IPS-18c (cell line): ENCODE measurements at regions not wholly inside any gene's neighbourhood (a gene's known extent, or its start where the extent isn't known, plus 50 kb on each side); places are given as distances from the start of the nearest gene placed in this dataset.

Source experiments
- H3K4me3 ChIP-seq: 2 replicates; pipeline ENCODE4 v1.7.0; 2013; ENCODE audit warnings: low read depth, mild to moderate bottlenecking, low read length, moderate library complexity; ENCODE audit not compliant: insufficient read depth
- H3K9me3 ChIP-seq: one replicate; pipeline ENCODE4 v1.6.1; 2013; ENCODE audit warnings: mild to moderate bottlenecking, low read length, moderate library complexity; ENCODE audit not compliant: control insufficient read depth, insufficient read depth

DNA sequence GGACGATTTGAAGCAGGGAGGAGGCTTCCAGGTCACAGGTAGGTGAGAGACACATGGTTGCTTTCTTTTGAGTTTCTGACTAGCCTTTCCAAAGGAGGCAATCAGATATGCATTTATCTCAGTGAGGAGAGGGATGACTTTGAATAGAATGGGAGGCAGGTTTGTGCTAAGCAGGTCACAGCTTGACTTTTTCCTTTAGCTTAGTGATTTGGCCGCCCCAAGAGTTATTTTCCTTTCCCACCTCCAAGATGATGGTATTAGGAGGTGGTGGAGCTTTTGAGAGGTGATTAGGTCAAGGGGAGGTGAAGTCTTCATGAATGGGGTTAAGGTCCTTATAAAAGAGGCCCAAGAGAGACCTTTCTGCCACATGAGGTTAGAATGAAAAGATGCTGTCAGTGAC is 443.7 kb downstream of the TYW1 start:
- Histone ChIP-seq H3K4me3 (no peak overlapping the region), H3K9me3 (peaks cover 38% of the 10 kb centered on the region)

- no peak overlapping the region for H3K4me3 ChIP-seq
- peaks cover 24% of the 10 kb centered on the region for H3K9me3 ChIP-seq
These were observed 449.1 kb downstream of the TYW1 start for GRCh38 chr7:67445728-67446127.

DNA sequence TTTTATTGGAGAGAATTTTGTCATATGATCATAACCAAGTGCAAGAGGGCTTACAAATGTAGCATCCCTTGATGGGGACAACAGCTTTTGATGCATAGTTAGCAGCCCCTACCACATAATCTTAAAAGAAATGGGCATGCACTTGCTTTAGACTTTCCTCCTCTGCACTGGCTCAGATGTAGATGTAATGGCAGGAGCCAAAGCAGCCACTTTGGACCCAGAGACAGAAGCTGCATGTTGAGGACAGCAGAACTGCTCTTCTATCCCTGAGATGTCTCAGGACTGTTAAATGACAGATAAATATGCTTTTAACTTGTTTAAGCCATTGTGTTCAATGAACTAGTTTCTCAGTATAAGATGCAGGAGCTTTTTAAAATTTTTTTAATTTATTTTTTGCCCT is 450.7 kb downstream of the TYW1 start:
- Histone ChIP-seq H3K9me3 (peaks cover 24% of the 10 kb centered on the region), H3K4me3 (no peak overlapping the region)

- H3K9me3 ChIP-seq: peaks cover 25% of the 10 kb centered on the region
- no peak overlapping the region for H3K4me3 ChIP-seq
These were observed 451.6 kb downstream of the TYW1 start for GRCh38 chr7:67448271-67448670.

- H3K4me3 ChIP-seq: no peak overlapping the region; the same call in 1 of the 2 replicates
- peaks cover 26% of the 10 kb centered on the region for H3K9me3 ChIP-seq
These were observed 453.5 kb downstream of the TYW1 start for GRCh38 chr7:67450171-67450570.

- Histone ChIP-seq H3K9me3 (peaks cover 25% of the 10 kb centered on the region), H3K4me3 (no peak overlapping the region)
These were observed 454.7 kb downstream of the TYW1 start for GRCh38 chr7:67451306-67451705.

DNA sequence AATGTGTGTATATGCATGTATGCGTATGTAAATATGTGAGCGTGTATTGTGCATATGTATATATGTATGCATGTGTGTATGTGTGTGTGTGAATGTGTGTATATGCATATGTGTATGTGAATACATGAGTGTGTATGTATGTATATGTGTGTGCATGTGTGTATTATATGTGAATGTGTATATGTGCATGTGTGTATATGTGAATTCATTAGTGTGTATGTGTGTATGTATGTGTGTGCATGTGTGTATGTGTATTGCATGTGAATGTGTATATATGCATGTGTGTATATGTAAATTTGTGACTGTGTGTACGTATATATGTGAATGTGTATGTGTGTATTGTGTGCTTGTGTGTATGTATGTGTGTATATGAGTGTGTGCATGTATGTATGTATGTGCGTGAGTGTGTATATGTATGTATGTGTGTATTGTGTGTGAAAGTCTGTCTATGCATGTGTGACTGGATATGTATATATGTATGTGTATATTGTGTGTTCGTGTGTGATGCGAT is 455.9 kb downstream of the TYW1 start:
- H3K9me3 ChIP-seq: peaks cover 32% of the 10 kb centered on the region
- H3K4me3 ChIP-seq: no peak overlapping the region

GRCh38 chr7:67453580-67454380 is 457.1 kb downstream of the TYW1 start:
- Histone ChIP-seq H3K4me3 (no peak overlapping the region), H3K9me3 (peaks cover 34% of the 10 kb centered on the region)

GRCh38 chr7:67455508-67455907 is 458.9 kb downstream of the TYW1 start:
- H3K4me3 ChIP-seq: peak overlapping the region; percentile 20; the same call in 1 of the 2 replicates
- H3K9me3 ChIP-seq: peaks cover 33% of the 10 kb centered on the region

DNA sequence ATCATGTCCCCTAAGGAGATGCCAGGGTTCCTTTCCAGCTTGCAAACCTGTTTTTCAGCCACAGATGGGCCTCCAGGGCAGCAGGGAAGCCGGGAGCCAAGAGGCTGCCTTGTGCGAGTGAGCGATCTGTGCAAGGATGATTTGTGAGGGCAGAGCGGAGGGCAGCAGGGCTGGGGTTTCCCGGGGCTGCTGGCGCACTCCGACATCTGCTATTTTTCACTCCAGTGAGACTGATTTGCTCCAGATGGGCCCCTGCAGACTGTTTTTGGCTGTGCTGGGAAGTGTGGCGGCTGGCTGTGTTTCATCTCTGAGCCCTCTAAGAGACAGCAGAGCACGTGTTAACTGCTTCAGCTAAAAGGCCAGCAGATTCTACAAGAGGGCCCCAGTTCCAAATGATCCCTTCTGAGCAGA is 466.2 kb downstream of the TYW1 start:
- peak overlapping the region; percentile 9; the same call in 1 of the 2 replicates for H3K4me3 ChIP-seq
- peaks cover 27% of the 10 kb centered on the region for H3K9me3 ChIP-seq

- no peak overlapping the region for H3K4me3 ChIP-seq
- H3K9me3 ChIP-seq: peaks cover 23% of the 10 kb centered on the region
These were observed 466.7 kb downstream of the TYW1 start for GRCh38 chr7:67463316-67463715.

GRCh38 chr7:67463983-67464382 is 467.4 kb downstream of the TYW1 start:
- Histone ChIP-seq H3K9me3 (peaks cover 23% of the 10 kb centered on the region), H3K4me3 (no peak overlapping the region)

GRCh38 chr7:67466109-67466508 is 469.5 kb downstream of the TYW1 start:
- Histone ChIP-seq H3K9me3 (peaks cover 23% of the 10 kb centered on the region), H3K4me3 (no peak overlapping the region)

DNA sequence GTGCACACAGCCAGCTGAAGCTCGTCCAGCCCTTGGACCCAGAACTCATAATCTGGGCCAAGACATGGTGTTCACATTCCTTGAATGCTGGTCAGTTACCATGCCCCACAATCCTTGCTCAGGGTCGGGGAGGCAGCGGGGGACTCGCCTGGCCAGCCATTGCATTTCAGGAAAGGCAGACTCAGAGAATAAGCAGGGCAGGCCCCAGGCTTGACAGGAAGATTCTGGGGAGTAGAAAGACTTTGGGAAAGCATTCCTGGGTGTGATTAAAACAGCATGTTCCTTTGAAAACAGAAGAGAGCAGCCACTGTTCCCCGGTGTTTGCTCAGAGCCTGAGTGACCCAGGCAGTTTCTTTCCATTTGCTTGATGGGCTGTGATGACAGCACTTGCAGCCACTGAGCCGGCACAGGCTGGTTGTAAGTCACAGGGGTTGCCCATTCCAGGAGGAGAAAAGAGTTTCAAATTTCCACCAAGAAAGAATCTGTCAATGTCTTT is 473.7 kb downstream of the TYW1 start:
- Histone ChIP-seq H3K9me3 (peaks cover 20% of the 10 kb centered on the region), H3K4me3 (no peak overlapping the region; the same call in 1 of the 2 replicates)

GRCh38 chr7:67475293-67475692 is 478.7 kb downstream of the TYW1 start:
- Histone ChIP-seq H3K9me3 (peaks cover 23% of the 10 kb centered on the region), H3K4me3 (no peak overlapping the region)

GRCh38 chr7:67478066-67478465 is 481.4 kb downstream of the TYW1 start:
- Histone ChIP-seq H3K9me3 (peaks cover 18% of the 10 kb centered on the region), H3K4me3 (no peak overlapping the region)

- no peak overlapping the region for H3K4me3 ChIP-seq
- H3K9me3 ChIP-seq: peaks cover 9% of the 10 kb centered on the region
These were observed 487.7 kb downstream of the TYW1 start for GRCh38 chr7:67484244-67484751.

DNA sequence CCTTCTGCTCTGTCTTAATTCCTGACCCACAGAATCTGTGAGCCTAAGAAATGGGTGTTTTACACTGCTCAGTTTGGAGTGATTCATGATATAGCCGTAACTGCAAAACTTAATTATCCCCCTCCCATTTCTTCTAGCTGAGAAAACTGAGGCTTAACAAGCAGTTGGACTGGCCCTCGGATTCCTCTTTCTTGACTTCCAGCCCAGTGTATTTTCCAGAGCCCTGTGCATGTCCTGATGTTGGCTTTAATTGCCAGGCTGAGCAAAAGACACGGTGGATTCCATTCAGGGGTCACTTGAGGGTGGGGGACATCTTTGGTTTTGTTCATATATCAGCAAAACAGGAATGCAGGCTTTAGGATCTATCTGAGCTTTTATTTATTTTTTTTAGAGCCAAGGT is 489.8 kb downstream of the TYW1 start:
- H3K4me3 ChIP-seq: no peak overlapping the region

More for the DNA sequence above, 489.8 kb downstream of the TYW1 start:
- peaks cover 12% of the 10 kb centered on the region for H3K9me3 ChIP-seq
